GM23338 (cell line): ENCODE measurements at regions not wholly inside any gene's neighbourhood (a gene's known extent, or its start where the extent isn't known, plus 50 kb on each side); places are given as distances from the start of the nearest gene placed in this dataset.

Source experiments
- ATAC-seq: fragments of 200-7000 bp; cut with Tn5 transposase; 3 replicates; pipeline ENCODE4 v1.9.1; 2020
- DNase-seq: peaks from one replicate; pipeline ENCODE4 v3.0.0-alpha.2; 2015; ENCODE audit warnings: low spot score
- H2AFZ ChIP-seq: fragments of 200-600 bp; sonication (generic); 2 replicates; pipeline ENCODE4 v1.8.0; 2016; ENCODE audit warnings: antibody characterized with exemption, mild to moderate bottlenecking, moderate library complexity
- H3F3A ChIP-seq: fragments of 200-600 bp; sonication (generic); replicated peaks from 2 replicates; pipeline ENCODE4 v1.8.0; 2017; ENCODE audit warnings: antibody characterized with exemption, mixed run types, low read depth
- H3K27ac ChIP-seq: fragments of 200-600 bp; sonication (generic); 2 replicates; pipeline ENCODE4 v1.6.1; 2016; ENCODE audit warnings: low read depth
- H3K27me3 ChIP-seq: fragments of 200-600 bp; sonication (generic); 2 replicates; pipeline ENCODE4 v1.8.0; 2016; ENCODE audit warnings: mild to moderate bottlenecking, mixed run types, moderate library complexity; ENCODE audit not compliant: insufficient read depth
- H3K36me3 ChIP-seq: fragments of 200-600 bp; sonication (generic); 2 replicates; pipeline ENCODE4 v1.8.0; 2016; ENCODE audit warnings: mild to moderate bottlenecking; ENCODE audit not compliant: insufficient read depth
- H3K4me1 ChIP-seq: fragments of 200-600 bp; sonication (generic); 2 replicates; pipeline ENCODE4 v1.8.0; 2016; ENCODE audit warnings: mild to moderate bottlenecking, moderate library complexity; ENCODE audit not compliant: insufficient read depth
- H3K4me2 ChIP-seq: fragments of 200-600 bp; sonication (generic); 2 replicates; pipeline ENCODE4 v1.7.1; 2017; ENCODE audit warnings: mixed run types
- H3K4me3 ChIP-seq: fragments of 200-600 bp; sonication (generic); 2 replicates; pipeline ENCODE4 v1.6.1; 2016; ENCODE audit warnings: mixed run types
- H3K79me2 ChIP-seq: fragments of 200-600 bp; sonication (generic); replicated peaks from 2 replicates; pipeline ENCODE4 v1.8.0; 2017; ENCODE audit warnings: mild to moderate bottlenecking; ENCODE audit not compliant: insufficient read depth
- H3K9me2 ChIP-seq: fragments of 200-600 bp; sonication (generic); 2 replicates; pipeline ENCODE4 v1.8.0; 2017; ENCODE audit not compliant: insufficient read depth
- H4K20me1 ChIP-seq: fragments of 200-600 bp; sonication (generic); replicated peaks from 2 replicates; pipeline ENCODE4 v1.8.0; 2017; ENCODE audit warnings: mild to moderate bottlenecking; ENCODE audit not compliant: insufficient read depth
- H3K27ac Mint-ChIP-seq: 2 replicates; pipeline ENCODE4 v1.8.0; 2020; ENCODE audit warnings: inconsistent platforms, mild to moderate bottlenecking, moderate library complexity, mixed read lengths
- H3K27me3 Mint-ChIP-seq: 3 replicates; pipeline ENCODE4 v1.8.0; 2022; ENCODE audit warnings: low read depth, mild to moderate bottlenecking, moderate library complexity, mixed read lengths, inconsistent platforms; ENCODE audit not compliant: insufficient read depth, poor library complexity
- H3K36me3 Mint-ChIP-seq: 3 replicates; pipeline ENCODE4 v1.8.0; 2021; ENCODE audit warnings: low read depth, mild to moderate bottlenecking, inconsistent platforms, moderate library complexity, mixed read lengths
- H3K4me1 Mint-ChIP-seq: 3 replicates; pipeline ENCODE4 v1.8.0; 2020; ENCODE audit warnings: mild to moderate bottlenecking, inconsistent platforms, mixed read lengths
- H3K4me3 Mint-ChIP-seq: 3 replicates; pipeline ENCODE4 v1.8.0; 2021; ENCODE audit warnings: moderate library complexity, mild to moderate bottlenecking, inconsistent platforms, mixed read lengths
- H3K9me3 Mint-ChIP-seq: 3 replicates; pipeline ENCODE4 v1.8.0; 2020; ENCODE audit warnings: moderate library complexity, mild to moderate bottlenecking, inconsistent platforms, mixed read lengths
- CREB1 ChIP-seq: fragments of 250-450 bp; sonication (Bioruptor Pico); IDR thresholded peaks from 2 replicates; pipeline ENCODE4 v1.5.0; 2020; ENCODE audit warnings: low read depth, mild to moderate bottlenecking, moderate library complexity
- EZH2 ChIP-seq: fragments of 200-600 bp; sonication (generic); IDR thresholded peaks from one replicate; pipeline ENCODE4 v1.8.0; 2017; ENCODE audit warnings: antibody characterized with exemption, mild to moderate bottlenecking, low read depth; ENCODE audit not compliant: unreplicated experiment
- EZH2phosphoT487 ChIP-seq: fragments of 200-600 bp; sonication (generic); IDR thresholded peaks from one replicate; pipeline ENCODE4 v1.8.1; 2018; ENCODE audit warnings: antibody characterized with exemption; ENCODE audit not compliant: unreplicated experiment
- JUNB ChIP-seq: IDR thresholded peaks from one replicate; pipeline ENCODE4 v1.6.1; 2016; ENCODE audit warnings: antibody characterized with exemption; ENCODE audit not compliant: unreplicated experiment
- NANOG ChIP-seq: IDR thresholded peaks from 2 replicates; pipeline ENCODE4 v1.6.1; 2016; ENCODE audit warnings: antibody characterized with exemption, borderline replicate concordance
- POLR2AphosphoS5 ChIP-seq: IDR thresholded peaks from 2 replicates; pipeline ENCODE4 v1.6.1; 2016; ENCODE audit warnings: antibody characterized with exemption, low read depth
- STAT1 ChIP-seq: IDR thresholded peaks from one replicate; pipeline ENCODE4 v1.6.1; 2016; ENCODE audit warnings: antibody characterized with exemption; ENCODE audit not compliant: unreplicated experiment
- ZNF114 ChIP-seq: fragments of 250-450 bp; sonication (Bioruptor Pico); IDR thresholded peaks from 2 replicates; pipeline ENCODE4 v1.5.0; 2020; ENCODE audit warnings: mild to moderate bottlenecking, moderate library complexity
- ZNF331 ChIP-seq: fragments of 250-450 bp; sonication (Bioruptor Pico); IDR thresholded peaks from 2 replicates; pipeline ENCODE4 v1.5.0; 2020; ENCODE audit warnings: low read depth, mild to moderate bottlenecking, moderate library complexity
- TF ChIP-seq, protein P1 (sequence below): IDR thresholded peaks from one replicate; pipeline ENCODE4 v1.6.1; 2018; ENCODE audit warnings: antibody characterized with exemption; ENCODE audit not compliant: unreplicated experiment
- TF ChIP-seq, protein P2 (sequence below): IDR thresholded peaks from 2 replicates; pipeline ENCODE4 v1.6.1; 2016; ENCODE audit warnings: antibody characterized with exemption
- TF ChIP-seq, protein P3 (sequence below), 2 experiments: fragments of 200-600 bp in 1 of 2; sonication (generic) in 1 of 2; conservative IDR thresholded peaks; 2 replicates each; pipeline versions ENCODE4 v1.5.1 to v1.6.1; 2016 to 2017; ENCODE audit warnings: antibody characterized with exemption in 2 of 2, low read depth in 2 of 2, mild to moderate bottlenecking in 2 of 2, moderate library complexity in 1 of 2
- TF ChIP-seq, protein P4 (sequence below): fragments of 250-450 bp; sonication (Bioruptor Pico); IDR thresholded peaks from 2 replicates; pipeline ENCODE4 v1.5.0; 2020; ENCODE audit warnings: mild to moderate bottlenecking, moderate library complexity

DNA sequence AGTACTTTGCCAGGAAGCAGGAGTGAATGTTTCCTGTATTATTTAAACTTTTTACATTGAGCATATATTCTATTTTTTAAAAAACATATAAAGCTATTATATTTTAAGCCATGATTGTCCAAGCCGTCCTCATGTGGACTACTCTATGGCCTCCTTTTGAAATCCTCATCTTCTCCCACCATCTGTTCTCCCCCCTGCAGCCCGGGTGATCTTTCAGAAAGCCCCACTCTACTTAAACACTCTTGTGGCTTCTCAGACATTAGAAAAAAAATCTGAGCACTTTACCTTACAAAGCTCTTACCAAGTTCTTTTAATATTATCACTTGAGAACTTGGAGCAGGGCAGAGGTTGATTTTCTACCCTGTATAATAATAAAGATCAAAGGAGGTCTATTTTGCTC, 95.4 kb downstream of the CAVIN4 start:
- no peak for DNase-seq
- no peak for ATAC-seq
- H4K20me1 ChIP-seq = no peaks in the 10 kb centered on the region
- Mint-ChIP-seq H3K9me3 (peaks cover 16% of the 10 kb centered on the region), H3K4me1 (peaks cover 40% of the 10 kb centered on the region), H3K27me3 (peaks cover 7% of the 10 kb centered on the region), H3K27ac (no peak overlapping the region), H3K36me3 (peaks cover 16% of the 10 kb centered on the region), H3K4me3 (no peak overlapping the region)
- H3F3A ChIP-seq = no peaks in the 10 kb centered on the region
- peaks cover 39% of the 10 kb centered on the region for H3K4me1 ChIP-seq
- no peak overlapping the region for H3K4me3 ChIP-seq
- TF ChIP-seq JUNB = no peak
- no peak for TF ChIP-seq EZH2
- TF ChIP-seq, protein P1, sequence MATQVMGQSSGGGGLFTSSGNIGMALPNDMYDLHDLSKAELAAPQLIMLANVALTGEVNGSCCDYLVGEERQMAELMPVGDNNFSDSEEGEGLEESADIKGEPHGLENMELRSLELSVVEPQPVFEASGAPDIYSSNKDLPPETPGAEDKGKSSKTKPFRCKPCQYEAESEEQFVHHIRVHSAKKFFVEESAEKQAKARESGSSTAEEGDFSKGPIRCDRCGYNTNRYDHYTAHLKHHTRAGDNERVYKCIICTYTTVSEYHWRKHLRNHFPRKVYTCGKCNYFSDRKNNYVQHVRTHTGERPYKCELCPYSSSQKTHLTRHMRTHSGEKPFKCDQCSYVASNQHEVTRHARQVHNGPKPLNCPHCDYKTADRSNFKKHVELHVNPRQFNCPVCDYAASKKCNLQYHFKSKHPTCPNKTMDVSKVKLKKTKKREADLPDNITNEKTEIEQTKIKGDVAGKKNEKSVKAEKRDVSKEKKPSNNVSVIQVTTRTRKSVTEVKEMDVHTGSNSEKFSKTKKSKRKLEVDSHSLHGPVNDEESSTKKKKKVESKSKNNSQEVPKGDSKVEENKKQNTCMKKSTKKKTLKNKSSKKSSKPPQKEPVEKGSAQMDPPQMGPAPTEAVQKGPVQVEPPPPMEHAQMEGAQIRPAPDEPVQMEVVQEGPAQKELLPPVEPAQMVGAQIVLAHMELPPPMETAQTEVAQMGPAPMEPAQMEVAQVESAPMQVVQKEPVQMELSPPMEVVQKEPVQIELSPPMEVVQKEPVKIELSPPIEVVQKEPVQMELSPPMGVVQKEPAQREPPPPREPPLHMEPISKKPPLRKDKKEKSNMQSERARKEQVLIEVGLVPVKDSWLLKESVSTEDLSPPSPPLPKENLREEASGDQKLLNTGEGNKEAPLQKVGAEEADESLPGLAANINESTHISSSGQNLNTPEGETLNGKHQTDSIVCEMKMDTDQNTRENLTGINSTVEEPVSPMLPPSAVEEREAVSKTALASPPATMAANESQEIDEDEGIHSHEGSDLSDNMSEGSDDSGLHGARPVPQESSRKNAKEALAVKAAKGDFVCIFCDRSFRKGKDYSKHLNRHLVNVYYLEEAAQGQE = no peak
- no peak for TF ChIP-seq ZNF331 (CRISPR knock-in tag)
- no peak for TF ChIP-seq NANOG
- no peak for TF ChIP-seq POLR2AphosphoS5
- no peak for TF ChIP-seq STAT1
- no peak for TF ChIP-seq EZH2phosphoT487
- no peak for TF ChIP-seq CREB1
- TF ChIP-seq, protein P2, sequence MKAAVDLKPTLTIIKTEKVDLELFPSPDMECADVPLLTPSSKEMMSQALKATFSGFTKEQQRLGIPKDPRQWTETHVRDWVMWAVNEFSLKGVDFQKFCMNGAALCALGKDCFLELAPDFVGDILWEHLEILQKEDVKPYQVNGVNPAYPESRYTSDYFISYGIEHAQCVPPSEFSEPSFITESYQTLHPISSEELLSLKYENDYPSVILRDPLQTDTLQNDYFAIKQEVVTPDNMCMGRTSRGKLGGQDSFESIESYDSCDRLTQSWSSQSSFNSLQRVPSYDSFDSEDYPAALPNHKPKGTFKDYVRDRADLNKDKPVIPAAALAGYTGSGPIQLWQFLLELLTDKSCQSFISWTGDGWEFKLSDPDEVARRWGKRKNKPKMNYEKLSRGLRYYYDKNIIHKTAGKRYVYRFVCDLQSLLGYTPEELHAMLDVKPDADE = no peak
- TF ChIP-seq, protein P3, sequence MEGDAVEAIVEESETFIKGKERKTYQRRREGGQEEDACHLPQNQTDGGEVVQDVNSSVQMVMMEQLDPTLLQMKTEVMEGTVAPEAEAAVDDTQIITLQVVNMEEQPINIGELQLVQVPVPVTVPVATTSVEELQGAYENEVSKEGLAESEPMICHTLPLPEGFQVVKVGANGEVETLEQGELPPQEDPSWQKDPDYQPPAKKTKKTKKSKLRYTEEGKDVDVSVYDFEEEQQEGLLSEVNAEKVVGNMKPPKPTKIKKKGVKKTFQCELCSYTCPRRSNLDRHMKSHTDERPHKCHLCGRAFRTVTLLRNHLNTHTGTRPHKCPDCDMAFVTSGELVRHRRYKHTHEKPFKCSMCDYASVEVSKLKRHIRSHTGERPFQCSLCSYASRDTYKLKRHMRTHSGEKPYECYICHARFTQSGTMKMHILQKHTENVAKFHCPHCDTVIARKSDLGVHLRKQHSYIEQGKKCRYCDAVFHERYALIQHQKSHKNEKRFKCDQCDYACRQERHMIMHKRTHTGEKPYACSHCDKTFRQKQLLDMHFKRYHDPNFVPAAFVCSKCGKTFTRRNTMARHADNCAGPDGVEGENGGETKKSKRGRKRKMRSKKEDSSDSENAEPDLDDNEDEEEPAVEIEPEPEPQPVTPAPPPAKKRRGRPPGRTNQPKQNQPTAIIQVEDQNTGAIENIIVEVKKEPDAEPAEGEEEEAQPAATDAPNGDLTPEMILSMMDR (conservative IDR thresholded peaks at IDR 0.05; ENCODE audit: low read depth in 2 of 2) = no peak
- TF ChIP-seq, protein P4, sequence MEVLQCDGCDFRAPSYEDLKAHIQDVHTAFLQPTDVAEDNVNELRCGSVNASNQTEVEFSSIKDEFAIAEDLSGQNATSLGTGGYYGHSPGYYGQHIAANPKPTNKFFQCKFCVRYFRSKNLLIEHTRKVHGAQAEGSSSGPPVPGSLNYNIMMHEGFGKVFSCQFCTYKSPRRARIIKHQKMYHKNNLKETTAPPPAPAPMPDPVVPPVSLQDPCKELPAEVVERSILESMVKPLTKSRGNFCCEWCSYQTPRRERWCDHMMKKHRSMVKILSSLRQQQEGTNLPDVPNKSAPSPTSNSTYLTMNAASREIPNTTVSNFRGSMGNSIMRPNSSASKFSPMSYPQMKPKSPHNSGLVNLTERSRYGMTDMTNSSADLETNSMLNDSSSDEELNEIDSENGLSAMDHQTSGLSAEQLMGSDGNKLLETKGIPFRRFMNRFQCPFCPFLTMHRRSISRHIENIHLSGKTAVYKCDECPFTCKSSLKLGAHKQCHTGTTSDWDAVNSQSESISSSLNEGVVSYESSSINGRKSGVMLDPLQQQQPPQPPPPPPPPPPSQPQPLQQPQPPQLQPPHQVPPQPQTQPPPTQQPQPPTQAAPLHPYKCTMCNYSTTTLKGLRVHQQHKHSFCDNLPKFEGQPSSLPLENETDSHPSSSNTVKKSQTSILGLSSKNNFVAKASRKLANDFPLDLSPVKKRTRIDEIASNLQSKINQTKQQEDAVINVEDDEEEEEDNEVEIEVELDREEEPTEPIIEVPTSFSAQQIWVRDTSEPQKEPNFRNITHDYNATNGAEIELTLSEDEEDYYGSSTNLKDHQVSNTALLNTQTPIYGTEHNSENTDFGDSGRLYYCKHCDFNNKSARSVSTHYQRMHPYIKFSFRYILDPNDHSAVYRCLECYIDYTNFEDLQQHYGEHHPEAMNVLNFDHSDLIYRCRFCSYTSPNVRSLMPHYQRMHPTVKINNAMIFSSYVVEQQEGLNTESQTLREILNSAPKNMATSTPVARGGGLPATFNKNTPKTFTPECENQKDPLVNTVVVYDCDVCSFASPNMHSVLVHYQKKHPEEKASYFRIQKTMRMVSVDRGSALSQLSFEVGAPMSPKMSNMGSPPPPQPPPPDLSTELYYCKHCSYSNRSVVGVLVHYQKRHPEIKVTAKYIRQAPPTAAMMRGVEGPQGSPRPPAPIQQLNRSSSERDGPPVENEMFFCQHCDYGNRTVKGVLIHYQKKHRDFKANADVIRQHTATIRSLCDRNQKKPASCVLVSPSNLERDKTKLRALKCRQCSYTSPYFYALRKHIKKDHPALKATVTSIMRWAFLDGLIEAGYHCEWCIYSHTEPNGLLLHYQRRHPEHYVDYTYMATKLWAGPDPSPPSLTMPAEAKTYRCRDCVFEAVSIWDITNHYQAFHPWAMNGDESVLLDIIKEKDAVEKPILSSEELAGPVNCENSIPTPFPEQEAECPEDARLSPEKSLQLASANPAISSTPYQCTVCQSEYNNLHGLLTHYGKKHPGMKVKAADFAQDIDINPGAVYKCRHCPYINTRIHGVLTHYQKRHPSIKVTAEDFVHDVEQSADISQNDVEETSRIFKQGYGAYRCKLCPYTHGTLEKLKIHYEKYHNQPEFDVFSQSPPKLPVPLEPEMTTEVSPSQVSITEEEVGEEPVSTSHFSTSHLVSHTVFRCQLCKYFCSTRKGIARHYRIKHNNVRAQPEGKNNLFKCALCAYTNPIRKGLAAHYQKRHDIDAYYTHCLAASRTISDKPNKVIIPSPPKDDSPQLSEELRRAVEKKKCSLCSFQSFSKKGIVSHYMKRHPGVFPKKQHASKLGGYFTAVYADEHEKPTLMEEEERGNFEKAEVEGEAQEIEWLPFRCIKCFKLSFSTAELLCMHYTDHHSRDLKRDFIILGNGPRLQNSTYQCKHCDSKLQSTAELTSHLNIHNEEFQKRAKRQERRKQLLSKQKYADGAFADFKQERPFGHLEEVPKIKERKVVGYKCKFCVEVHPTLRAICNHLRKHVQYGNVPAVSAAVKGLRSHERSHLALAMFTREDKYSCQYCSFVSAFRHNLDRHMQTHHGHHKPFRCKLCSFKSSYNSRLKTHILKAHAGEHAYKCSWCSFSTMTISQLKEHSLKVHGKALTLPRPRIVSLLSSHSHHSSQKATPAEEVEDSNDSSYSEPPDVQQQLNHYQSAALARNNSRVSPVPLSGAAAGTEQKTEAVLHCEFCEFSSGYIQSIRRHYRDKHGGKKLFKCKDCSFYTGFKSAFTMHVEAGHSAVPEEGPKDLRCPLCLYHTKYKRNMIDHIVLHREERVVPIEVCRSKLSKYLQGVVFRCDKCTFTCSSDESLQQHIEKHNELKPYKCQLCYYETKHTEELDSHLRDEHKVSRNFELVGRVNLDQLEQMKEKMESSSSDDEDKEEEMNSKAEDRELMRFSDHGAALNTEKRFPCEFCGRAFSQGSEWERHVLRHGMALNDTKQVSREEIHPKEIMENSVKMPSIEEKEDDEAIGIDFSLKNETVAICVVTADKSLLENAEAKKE (CRISPR knock-in tag) = no peak
- no peak for TF ChIP-seq ZNF114 (CRISPR knock-in tag)
- H3K79me2 ChIP-seq = no peaks in the 10 kb centered on the region
- no peak overlapping the region for H3K27ac ChIP-seq
- no peak overlapping the region for H2AFZ ChIP-seq
- H3K4me2 ChIP-seq = no peak overlapping the region
- peaks cover 7% of the 10 kb centered on the region for H3K9me2 ChIP-seq
- no peaks in the 10 kb centered on the region for H3K36me3 ChIP-seq
- H3K27me3 ChIP-seq = no peaks in the 10 kb centered on the region
